HT1080 (cell line): ENCODE measurements at regions not wholly inside any gene's neighbourhood (a gene's known extent, or its start where the extent isn't known, plus 50 kb on each side); places are given as distances from the start of the nearest gene placed in this dataset.
"Not testable (repeated sequence)": the region's sequence is repeated elsewhere in the genome, so short reads cannot be mapped to it uniquely, and the experiment has no call there.

Experiments used
- DNase-seq: peaks from one replicate; pipeline ENCODE4 v3.0.0-alpha.2; 2015; ENCODE audit warnings: low read depth

DNA sequence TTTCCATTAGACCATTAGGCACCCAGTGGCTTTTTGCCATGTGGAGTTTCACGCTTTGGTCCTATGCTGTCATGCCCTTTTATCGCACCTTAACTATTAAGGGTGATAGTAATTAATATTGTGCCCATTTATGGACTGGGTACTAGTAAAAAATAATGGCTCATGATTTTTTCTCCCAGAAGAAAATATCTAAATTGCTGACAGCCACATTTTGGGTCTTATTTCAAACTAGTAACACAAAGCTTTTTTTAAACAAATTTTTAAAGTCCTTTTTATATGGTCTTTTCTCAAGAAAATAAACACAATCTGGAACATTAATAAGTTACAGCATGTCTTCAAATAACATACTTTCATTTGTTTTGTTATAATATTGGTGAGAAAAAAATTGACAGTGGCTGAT is 179.7 kb downstream of the ANKRD7 start:
- DNase-seq: no peak

DNA sequence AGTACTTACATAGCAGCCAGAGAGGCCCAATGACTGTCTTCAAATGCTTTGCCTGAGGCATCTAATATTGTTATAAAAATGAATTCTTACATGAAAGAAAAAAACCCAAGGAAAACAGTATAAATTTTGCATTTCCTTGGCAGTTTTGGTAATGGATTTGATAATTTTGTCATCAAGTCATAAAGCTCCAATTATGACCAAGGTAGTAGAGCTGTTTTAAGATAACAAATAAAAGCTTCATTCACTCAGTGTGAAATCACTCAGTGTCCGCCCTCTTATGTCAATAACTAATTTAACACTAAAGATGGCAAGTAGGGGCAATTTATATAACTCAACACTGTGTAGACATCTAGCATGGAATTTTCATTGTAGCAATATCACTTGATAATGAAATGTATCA is 193.9 kb downstream of the ANKRD7 start:
- no peak for DNase-seq

DNA sequence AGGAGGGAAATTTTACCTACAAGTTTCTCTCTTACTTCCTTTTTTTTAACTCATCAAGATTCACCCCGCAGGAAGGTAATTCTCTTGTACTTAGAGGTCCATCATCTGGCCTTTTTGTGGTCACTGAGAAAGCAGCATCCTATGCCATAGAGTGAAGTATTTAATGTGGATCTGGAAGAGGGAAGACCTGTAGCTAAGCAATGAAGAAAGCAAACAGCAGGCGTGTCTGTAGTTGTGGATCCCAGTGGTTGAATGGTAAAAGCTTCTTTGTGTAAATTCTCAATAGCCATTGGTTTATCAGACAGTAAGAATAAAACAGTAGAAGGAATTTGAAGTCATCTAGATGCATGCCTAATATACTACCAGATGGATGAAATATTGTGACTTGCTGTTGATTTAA is 196.4 kb downstream of the ANKRD7 start:
- no peak for DNase-seq

DNA sequence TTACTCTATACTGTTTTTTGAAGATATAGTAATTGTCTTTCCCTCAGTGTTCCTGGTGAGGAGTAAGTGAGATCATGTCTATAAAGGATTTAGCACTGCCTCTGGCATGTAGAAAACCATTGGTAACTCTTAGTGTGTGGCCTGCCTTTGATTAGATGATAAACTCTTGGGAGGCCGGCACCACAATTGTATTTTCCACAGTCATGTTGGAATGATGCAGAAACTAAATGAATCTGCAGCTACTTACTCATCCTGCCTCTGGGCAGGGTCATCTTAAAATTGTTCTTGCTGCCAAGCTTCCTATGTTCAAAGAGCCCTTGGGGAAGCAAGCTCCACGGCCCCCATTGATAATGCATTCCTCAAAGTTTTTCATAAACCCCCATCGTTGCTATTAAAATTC is 204.6 kb downstream of the ANKRD7 start:
- DNase-seq: peak; percentile 5

DNA sequence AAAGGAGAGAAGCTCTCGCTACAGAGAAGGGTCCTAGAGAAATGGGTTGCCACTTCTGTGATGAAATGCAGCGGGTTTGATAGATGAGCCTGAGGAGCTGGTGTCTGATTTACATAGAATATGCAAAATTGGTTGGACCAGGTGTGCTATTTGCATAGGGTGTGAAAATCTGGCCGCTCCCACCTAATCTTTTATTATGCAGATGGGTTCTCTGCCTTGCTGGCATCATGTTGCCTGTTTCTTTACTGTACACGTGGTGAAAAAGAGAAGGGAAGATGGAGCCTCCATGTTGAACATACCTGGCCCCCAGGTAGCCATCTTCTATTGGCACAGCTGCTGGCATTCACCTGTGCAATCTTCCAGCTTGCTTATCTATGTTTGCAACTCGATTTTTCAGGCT is 212.2 kb downstream of the ANKRD7 start:
- DNase-seq: no peak

DNA sequence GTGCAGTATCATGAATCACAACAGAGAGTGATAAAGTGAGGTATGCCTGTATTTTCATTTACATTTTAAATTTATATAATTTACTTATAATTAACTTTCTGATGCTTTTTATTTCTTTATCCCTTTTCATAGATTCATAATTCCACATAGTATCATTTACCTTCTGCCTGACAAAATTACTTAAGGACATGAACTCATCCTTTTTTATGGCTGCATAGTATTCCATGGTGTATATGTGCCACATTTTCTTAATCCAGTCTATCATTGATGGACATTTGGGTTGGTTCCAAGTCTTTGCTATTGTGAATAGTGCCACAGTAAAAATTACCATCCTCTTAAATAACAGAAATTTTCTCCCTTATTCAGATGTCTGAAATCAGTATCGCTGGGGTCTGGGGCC is 224.5 kb downstream of the ANKRD7 start:
- not testable (repeated sequence) for DNase-seq

DNA sequence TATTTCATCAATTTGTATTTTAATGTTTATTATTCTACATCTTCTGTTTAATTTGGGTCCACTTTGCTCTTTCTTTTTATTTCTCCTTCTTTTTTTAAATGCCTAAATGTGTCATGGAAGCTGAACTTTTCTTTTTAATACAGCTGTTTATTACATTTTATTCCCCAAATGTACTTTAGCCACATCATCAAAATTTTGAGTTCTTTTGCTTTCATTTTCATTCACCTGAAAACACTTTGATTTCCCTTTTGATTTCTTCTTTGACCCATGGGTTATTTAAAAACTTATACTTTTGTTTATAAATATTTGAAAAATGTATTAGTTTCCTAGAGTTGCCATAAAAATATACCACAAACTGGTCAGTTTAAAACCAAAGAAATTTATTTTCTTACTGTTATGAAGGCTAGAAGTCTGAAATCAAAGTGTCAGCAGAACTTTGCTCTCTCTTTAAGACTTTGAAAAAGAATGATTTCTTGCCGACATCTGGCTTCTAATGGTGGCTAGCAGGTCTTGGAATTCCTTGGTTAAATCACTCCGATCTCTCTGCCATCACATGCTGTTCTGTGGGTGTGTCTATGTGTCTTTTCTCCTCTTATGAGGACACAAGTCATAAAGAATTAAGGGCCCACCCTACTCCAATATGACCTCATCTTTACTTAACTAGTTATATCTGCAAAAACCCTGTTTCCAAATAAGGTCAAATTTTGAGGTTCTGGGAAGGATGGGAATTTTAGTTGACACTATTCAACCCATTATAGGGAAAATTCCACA is 225.5 kb downstream of the ANKRD7 start:
- no peak for DNase-seq

DNA sequence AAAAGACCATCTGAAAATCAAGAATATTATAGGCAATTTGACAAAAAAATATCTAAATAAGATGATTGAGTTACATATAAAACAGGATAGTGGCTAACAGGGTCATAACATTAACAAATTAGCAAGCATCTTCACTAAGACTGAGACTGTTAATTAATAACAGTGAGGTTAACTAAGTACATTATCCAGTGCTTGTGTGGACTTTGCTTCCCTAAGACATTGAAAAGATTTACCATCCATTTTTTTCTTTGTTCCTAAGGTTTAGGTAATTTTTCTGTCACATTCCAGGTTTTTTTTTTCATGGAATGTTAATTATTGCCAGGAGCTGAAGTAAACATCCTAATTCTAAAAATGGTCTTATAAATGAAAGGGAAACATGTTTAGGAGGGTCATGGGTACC is 227.6 kb downstream of the ANKRD7 start:
- no peak for DNase-seq

DNA sequence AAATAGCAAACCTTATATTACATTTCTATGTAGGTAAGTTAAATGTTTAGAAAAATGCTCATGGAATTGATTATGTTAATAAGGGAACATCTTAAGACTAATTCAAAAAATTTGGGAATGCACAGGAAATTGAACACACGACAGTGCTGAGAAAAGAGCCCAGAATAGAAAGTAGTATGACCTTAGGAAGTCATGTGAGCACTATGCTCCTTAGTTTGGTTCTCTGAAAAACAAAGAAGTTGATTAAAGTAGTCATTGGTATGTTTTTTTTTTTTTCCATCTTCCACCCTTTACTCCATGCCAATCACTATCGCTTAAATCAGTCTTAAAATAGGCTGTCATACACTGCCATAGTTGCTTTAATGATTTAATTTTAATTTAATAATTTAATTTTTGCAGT is 242.9 kb downstream of the ANKRD7 start:
- no peak for DNase-seq

DNA sequence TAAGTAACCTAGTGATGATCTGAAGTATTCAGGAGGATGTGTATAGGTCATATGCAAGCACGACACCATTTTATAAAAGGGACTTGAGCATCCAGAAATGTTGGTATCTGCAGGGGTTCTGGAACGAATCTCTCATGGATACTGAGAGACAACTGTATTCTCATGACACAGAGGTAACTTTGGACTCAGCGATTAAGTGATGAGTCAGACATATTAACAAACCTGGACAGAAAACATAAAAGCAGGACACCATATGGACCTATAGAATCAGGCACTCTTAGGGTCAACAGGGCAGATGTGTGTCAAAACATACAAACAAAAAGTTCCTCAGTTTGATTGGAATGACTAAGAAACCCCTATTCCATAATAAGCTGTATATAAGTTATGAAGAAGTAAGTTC is 248.1 kb downstream of the ANKRD7 start:
- no peak for DNase-seq

DNA sequence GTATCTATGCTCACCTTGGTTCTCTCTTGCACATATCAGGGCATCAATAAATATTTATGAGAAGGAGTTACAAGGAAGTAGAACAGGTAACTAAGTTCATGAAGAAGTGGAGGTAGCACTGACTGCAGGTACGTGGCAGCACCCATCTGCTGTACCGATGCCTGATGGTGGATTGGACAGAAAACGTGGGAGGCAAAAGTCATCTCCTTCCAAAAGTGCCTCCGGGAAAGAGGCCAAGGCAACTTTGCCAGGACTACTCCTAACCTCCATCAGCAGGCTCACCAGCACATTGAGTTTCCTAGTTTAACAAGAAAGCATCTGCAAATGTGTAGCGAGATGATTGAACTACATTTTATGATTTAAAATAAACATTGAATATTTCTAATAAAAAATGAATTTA is 248.8 kb downstream of the ANKRD7 start:
- DNase-seq: no peak

DNA sequence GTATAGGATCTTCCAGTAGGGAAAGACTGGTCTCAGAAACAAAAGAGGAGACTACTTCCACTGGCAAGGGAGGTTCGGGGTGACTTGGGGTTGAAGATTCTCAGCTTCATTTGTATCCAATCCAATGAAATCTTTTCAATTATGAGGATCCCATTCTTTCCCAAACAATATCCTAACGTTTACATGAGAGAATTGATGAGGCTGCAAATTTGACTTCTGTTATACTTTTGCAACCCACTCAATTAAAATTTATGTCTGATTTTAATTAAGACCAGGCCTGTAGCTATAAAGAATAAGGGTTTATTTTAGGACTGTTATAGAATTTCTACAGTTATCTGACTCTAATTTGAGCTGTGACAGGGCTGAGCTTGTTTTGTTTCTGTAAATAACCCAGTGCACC is 251.5 kb downstream of the ANKRD7 start:
- DNase-seq: no peak

DNA sequence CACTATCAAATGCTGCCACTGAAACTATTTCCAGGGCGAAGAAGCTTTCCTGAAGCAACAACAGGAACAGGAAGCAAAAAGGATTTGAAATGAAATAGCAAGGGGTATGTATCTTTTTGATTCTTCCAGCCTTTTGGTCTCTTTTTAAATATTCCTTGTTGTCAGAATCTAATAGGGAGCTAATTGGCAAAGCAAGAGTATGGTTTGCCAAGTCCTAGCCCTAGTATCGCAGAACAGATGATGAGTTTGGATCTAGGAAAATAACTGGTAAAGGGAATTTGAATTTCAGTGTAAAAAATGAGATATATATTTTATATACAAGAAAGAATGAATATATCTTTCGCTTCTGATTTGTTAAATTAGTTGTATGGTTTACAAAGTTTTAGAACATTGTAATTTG is 252.5 kb downstream of the ANKRD7 start:
- no peak for DNase-seq

DNA sequence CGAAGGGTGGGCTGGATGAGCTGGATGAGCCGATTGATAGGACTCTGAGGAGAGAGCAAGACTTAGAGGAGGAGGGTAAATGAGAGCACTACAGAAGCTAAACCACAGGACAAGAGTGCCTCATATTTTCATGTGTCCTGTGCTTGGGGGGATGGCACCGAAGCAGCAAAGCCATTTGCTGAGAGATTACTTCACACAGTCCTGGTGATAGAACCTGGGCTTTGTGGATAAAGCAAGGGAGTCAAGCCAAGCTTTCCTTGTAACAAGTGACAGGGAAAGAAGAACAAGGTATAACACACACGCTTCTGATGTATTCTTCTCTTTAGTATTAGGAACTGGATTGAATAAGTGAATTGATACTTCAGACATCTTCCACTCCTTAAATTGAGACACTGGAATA is 253.7 kb downstream of the ANKRD7 start:
- DNase-seq: no peak

DNA sequence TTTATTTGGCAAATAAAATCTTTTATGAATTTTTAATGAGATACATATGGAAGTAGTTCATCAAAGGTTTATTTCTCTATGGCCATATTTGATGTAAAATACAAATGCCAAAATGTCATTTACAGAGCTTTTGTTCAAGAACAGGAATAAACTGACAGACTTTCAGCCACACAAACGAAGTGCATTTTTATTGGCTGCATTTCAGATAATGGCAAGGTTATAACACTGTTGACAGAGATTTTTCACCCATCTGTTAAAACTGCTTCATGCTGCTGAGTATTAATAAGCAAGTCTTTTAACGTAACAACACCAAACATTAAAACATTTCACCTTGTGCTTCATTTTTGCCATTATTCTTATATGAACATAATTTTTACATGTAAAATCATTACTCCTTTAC is 254.4 kb downstream of the ANKRD7 start:
- no peak for DNase-seq

DNA sequence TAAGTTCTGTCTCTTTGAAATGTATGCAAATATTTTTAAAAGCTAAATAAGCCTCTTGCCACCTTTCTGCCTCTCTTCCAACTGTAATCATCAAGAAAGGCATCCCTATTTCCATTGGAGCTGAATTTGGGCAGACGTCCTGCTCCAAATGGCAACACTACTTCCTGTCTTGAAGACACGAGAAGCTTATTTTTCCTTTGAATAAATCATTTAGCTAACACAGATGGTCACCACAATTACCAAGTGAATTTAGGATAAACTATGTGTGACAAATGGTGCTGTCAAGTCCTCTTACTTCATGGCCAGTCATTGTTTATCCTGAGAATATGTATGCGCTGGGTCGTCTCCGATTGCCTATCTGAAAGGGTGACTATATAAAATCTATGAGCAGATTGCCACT is 268.0 kb downstream of the ANKRD7 start:
- DNase-seq: no peak

DNA sequence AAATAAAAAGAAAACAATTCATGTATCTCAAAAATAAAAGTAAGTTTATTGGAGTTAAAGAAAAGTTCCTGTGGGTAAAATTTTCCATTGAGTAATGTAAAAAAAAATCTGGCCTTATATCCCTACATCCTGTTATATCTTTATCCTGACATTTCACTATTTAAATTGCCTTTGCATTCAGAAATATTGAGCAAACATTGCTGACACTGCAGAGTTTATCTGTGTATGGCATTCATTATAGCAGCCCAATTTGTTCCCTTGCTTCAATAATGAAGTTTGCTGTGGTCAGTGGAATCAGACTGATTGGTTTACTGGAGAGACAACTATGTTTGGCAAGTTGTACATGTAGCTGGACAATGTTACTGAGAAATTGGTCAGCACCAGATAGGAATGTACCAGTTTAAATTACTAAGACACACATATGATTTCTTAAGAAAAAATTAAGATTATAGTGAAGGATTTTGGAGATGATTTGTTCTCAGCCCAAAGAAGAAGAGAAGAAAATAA is 271.7 kb downstream of the ANKRD7 start:
- no peak for DNase-seq

DNA sequence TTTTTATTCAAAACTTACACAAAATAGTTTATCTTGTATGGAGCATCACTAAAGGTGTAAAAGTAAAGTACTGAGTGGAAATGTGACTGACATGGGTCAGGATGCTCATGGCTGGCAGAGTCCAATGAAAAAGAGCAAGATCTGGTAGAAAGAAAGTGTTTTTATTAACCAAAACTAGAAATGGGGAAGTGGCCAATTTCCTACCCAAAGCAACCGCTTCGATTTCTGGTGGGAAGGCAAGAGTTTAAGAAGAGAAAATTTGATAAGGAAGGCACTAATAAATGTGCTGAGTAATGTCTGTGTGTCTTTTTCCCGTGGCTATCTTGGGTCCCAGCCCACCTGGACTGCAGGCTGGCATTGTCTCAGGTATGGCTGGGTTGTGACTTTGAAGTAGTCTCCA is 277.7 kb downstream of the ANKRD7 start:
- DNase-seq: no peak

DNA sequence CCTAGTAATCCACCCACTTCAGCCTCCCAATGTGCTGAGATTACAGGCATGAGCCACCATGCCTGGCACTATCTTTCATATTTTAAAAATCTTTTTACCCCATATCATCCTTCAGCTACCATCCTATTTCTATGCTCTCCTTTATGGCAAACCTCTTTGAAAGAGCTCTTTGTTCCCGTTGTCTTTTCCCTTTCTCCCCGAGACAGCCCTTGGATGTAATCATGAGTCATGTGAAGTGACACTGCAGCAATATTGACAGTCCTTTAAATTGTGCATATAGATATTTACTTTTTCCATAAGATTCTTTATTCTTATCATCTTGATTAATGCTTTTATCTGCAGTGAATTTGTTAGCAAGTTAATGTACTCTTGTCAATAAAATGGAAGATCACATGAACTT is 286.6 kb downstream of the ANKRD7 start:
- DNase-seq: peak; percentile 49

DNA sequence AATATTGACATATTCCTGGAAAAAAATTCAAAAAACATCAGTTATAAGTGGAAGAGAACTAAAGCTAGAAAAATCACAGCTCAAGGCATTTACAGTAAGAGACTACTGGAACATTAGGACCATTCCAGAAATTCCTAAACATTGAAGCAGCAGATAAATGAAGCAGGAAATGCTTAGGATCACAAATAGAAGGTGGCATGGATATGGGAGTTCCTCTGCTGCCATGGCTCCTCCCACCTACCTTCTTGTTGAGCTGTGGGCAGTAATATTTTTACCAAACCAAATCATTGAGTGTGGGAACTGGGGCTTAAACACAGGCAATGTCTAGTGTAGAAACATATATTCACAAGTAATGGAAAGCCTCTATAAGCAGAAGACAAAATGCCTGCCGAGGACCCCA is 292.8 kb downstream of the ANKRD7 start:
- DNase-seq: peak; percentile 37

DNA sequence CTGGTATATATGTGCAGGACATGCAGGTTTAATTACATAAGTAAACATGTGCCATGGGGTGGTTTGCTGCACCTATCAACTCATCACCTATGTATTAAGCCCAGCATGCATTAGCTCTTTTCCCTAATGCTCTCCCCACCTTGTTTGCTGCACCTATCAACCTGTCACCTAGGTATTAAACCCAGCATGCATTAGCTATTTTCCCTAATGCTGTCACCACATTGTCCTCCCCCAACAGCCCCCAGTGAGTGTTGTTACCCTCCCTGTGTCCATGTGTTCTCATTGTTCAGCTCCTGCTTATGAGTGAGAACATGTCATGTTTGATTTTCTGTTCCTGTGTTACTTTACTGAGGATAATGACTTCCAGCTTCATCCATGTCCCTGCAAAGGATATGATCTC is 300.5 kb downstream of the ANKRD7 start:
- DNase-seq: no peak

DNA sequence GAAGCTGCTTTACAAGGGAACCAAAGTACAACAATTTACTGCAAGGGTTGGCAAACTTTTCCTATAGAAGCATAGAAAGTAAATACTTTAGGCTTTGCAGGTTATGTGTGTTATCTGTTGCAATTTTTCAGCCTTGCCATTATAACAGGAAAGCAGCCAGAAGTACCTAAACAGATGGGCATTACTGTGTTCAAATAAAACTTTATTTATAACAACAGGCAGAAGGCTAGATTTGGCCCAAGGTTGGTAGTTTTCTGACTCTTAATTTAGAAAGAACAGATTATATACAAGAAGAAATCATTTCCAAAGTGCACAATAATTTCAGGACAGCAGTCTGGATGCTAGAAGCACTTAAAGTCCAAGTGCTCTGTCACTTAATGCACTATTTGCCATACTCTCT is 307.1 kb downstream of the ANKRD7 start:
- no peak for DNase-seq

DNA sequence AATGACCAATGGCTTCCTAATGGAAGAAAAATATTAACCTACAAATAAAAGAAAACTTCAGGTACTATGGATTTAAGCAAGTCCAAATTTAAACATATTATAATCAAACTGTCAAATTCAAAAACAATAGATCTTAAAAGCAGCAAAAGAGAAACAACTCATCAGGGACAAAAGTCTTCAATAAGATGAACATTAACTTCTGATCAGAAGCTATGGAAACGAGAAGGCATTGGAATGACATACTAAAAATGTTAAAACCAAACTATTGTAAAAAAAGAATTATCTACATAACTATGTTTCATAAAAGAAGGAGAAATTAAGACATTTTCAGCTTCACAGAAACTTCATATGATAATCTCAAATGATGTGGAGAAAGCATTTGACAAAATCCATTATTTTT is 334.7 kb downstream of the ANKRD7 start:
- no peak for DNase-seq

DNA sequence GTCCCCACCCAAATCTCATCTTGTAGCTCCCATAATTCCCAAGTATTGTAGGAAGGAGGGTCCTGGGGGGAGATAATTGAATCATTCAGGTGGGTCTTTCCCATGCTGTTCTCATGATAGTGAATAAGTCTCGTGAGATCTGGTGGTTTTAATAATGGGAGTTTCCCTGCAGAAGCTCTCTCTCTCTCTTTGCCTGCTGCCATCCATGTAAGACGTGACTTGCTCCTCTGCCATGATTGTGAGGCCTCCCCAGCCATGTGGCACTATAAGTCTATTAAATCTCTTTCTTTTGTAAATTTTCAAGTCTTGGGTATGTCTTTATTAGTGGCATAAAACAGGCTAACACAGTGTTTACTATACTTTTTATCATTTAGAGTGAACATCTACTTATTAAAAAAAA is 338.8 kb downstream of the ANKRD7 start:
- no peak for DNase-seq
